ENCODE measurements at regions not wholly inside any gene's neighbourhood (a gene's known extent, or its start where the extent isn't known, plus 50 kb on each side); places are given as distances from the start of the nearest gene placed in this dataset.
"Not testable (repeated sequence)": the region's sequence is repeated elsewhere in the genome, so short reads cannot be mapped to it uniquely, and the experiment has no call there.

GRCh38 chr7:142528608-142529408 lies 220.5 kb upstream of the PRSS1 start:
- DNase-seq, result no peak

GRCh38 chr7:142523821-142524460 lies 225.3 kb upstream of the PRSS1 start:
- no peak for DNase-seq

GRCh38 chr7:142522735-142523134 lies 226.5 kb upstream of the PRSS1 start:
- no peak for DNase-seq

GRCh38 chr7:142520885-142521284 lies 228.4 kb upstream of the PRSS1 start:
- DNase-seq, result peak; percentile 47 to 53

GRCh38 chr7:142520455-142520854 lies 228.8 kb upstream of the PRSS1 start:
- DNase-seq, result not testable (repeated sequence)

GRCh38 chr7:142519079-142520078 lies 229.9 kb upstream of the PRSS1 start:
- DNase-seq, result peak in 1 of 2 experiments; percentile 28

- peak; percentile 69 to 76 for DNase-seq
Measured at GRCh38 chr7:142516038-142516501, 233.2 kb upstream of the PRSS1 start.

- DNase-seq, result not testable (repeated sequence)
Measured at GRCh38 chr7:142514716-142515115, 234.6 kb upstream of the PRSS1 start.

- DNase-seq, result no peak
Measured at GRCh38 chr7:142513178-142513955, 235.9 kb upstream of the PRSS1 start.

- no peak for DNase-seq
Measured at GRCh38 chr7:142511801-142512200, 237.5 kb upstream of the PRSS1 start.

GRCh38 chr7:142511374-142511773 lies 237.9 kb upstream of the PRSS1 start:
- no peak for DNase-seq

GRCh38 chr7:142509235-142509634 lies 240.0 kb upstream of the PRSS1 start:
- DNase-seq, result not testable (repeated sequence)

- DNase-seq, result no peak
Measured at GRCh38 chr7:142508251-142508650, 241.0 kb upstream of the PRSS1 start.

- no peak for DNase-seq
Measured at GRCh38 chr7:142507799-142508198, 241.5 kb upstream of the PRSS1 start.

GRCh38 chr7:142507066-142507465 lies 242.2 kb upstream of the PRSS1 start:
- not testable (repeated sequence) for DNase-seq

- no peak for DNase-seq
Measured at GRCh38 chr7:142506601-142507000, 242.7 kb upstream of the PRSS1 start.

- not testable (repeated sequence) for DNase-seq
Measured at GRCh38 chr7:142503949-142504348, 245.3 kb upstream of the PRSS1 start.

GRCh38 chr7:142503036-142503435 lies 245.2 kb upstream of the PRSS58 start:
- no peak for DNase-seq

- no peak for DNase-seq
Measured at GRCh38 chr7:142501434-142501833, 243.6 kb upstream of the PRSS58 start.

GRCh38 chr7:142500366-142500765 lies 242.5 kb upstream of the PRSS58 start:
- DNase-seq, result no peak

- DNase-seq, result no peak
Measured at GRCh38 chr7:142499635-142500034, 241.8 kb upstream of the PRSS58 start.

GRCh38 chr7:142498364-142498763 lies 240.5 kb upstream of the PRSS58 start:
- DNase-seq, result no peak

Measured in AML-193 (cell line).